ENCODE measurements at regions not wholly inside any gene's neighbourhood (a gene's known extent, or its start where the extent isn't known, plus 50 kb on each side); places are given as distances from the start of the nearest gene placed in this dataset.

GRCh38 chr6:76587271-76587670, 514.8 kb upstream of the IMPG1 start:
- TF ChIP-seq, protein P1, sequence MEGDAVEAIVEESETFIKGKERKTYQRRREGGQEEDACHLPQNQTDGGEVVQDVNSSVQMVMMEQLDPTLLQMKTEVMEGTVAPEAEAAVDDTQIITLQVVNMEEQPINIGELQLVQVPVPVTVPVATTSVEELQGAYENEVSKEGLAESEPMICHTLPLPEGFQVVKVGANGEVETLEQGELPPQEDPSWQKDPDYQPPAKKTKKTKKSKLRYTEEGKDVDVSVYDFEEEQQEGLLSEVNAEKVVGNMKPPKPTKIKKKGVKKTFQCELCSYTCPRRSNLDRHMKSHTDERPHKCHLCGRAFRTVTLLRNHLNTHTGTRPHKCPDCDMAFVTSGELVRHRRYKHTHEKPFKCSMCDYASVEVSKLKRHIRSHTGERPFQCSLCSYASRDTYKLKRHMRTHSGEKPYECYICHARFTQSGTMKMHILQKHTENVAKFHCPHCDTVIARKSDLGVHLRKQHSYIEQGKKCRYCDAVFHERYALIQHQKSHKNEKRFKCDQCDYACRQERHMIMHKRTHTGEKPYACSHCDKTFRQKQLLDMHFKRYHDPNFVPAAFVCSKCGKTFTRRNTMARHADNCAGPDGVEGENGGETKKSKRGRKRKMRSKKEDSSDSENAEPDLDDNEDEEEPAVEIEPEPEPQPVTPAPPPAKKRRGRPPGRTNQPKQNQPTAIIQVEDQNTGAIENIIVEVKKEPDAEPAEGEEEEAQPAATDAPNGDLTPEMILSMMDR (IDR thresholded peaks at IDR 0.05; ENCODE audit: borderline replicate concordance, extremely low read depth, low read length, poor library complexity, severe bottlenecking) = no peak
- no peak for TF ChIP-seq EZH2 (IDR thresholded peaks at IDR 0.05; ENCODE audit: borderline replicate concordance, low read depth, low read length, severe bottlenecking)

Measured in DND-41 (cell line).